HUES48 (cell line): ENCODE measurements at regions not wholly inside any gene's neighbourhood (a gene's known extent, or its start where the extent isn't known, plus 50 kb on each side); places are given as distances from the start of the nearest gene placed in this dataset.
"Not testable (repeated sequence)": the region's sequence is repeated elsewhere in the genome, so short reads cannot be mapped to it uniquely, and the experiment has no call there.

Source experiments
- H3K27ac ChIP-seq: one replicate; pipeline ENCODE4 v1.7.0; 2013; ENCODE audit warnings: low read depth, low read length, inconsistent platforms
- H3K27me3 ChIP-seq: 2 replicates; pipeline ENCODE4 v1.6.1; 2013; ENCODE audit warnings: mild to moderate bottlenecking, low read length; ENCODE audit not compliant: control insufficient read depth, insufficient read depth
- H3K36me3 ChIP-seq: 2 replicates; pipeline ENCODE4 v1.6.1; 2013; ENCODE audit warnings: low read length; ENCODE audit not compliant: control insufficient read depth, insufficient read depth
- H3K4me1 ChIP-seq: 2 replicates; pipeline ENCODE4 v1.6.1; 2013; ENCODE audit warnings: mild to moderate bottlenecking, low read length; ENCODE audit not compliant: control insufficient read depth, insufficient read depth
- H3K4me3 ChIP-seq: 2 replicates; pipeline ENCODE4 v1.5.1; 2013; ENCODE audit warnings: mild to moderate bottlenecking, low read depth, low read length
- H3K9ac ChIP-seq: 2 replicates; pipeline ENCODE4 v1.6.1; 2013; ENCODE audit warnings: mild to moderate bottlenecking, low read depth, low read length, moderate library complexity
- H3K9me3 ChIP-seq: 2 replicates; pipeline ENCODE4 v1.6.1; 2013; ENCODE audit warnings: low read length; ENCODE audit not compliant: control insufficient read depth, insufficient read depth

- no peaks in the 10 kb centered on the region for H3K4me1 ChIP-seq
- no peak overlapping the region for H3K9ac ChIP-seq
- no peaks in the 10 kb centered on the region for H3K9me3 ChIP-seq
- no peak overlapping the region for H3K27ac ChIP-seq
- no peak overlapping the region for H3K4me3 ChIP-seq
- H3K27me3 ChIP-seq, result no peaks in the 10 kb centered on the region
- no peaks in the 10 kb centered on the region for H3K36me3 ChIP-seq
Observed at GRCh38 chr11:134957540-134958335, 545.7 kb upstream of the B3GAT1 start.

- no peak overlapping the region for H3K9ac ChIP-seq
- no peaks in the 10 kb centered on the region for H3K36me3 ChIP-seq
- no peaks in the 10 kb centered on the region for H3K27me3 ChIP-seq
- peaks cover 3% of the 10 kb centered on the region; the same call in 1 of the 2 replicates for H3K4me1 ChIP-seq
- H3K27ac ChIP-seq, result no peak overlapping the region
- no peaks in the 10 kb centered on the region for H3K9me3 ChIP-seq
- no peak overlapping the region for H3K4me3 ChIP-seq
Observed at GRCh38 chr11:134956450-134957210, 544.6 kb upstream of the B3GAT1 start.

GRCh38 chr11:134955970-134956369, 543.9 kb upstream of the B3GAT1 start:
- H3K27me3 ChIP-seq, H3K36me3 ChIP-seq, H3K4me3 ChIP-seq, H3K27ac ChIP-seq, H3K4me1 ChIP-seq, H3K9me3 ChIP-seq, H3K9ac ChIP-seq: not testable (repeated sequence)

- Histone ChIP-seq H3K36me3 (no peaks in the 10 kb centered on the region), H3K9ac (no peak overlapping the region), H3K4me1 (peaks cover 12% of the 10 kb centered on the region), H3K4me3 (no peak overlapping the region), H3K9me3 (no peaks in the 10 kb centered on the region), H3K27me3 (no peaks in the 10 kb centered on the region), H3K27ac (no peak overlapping the region)
Observed at GRCh38 chr11:134955281-134955680, 543.2 kb upstream of the B3GAT1 start.

GRCh38 chr11:134954456-134954855, 542.4 kb upstream of the B3GAT1 start:
- H3K4me3 ChIP-seq, H3K9me3 ChIP-seq, H3K27ac ChIP-seq, H3K27me3 ChIP-seq, H3K36me3 ChIP-seq, H3K9ac ChIP-seq: not testable (repeated sequence)
- peaks cover 12% of the 10 kb centered on the region for H3K4me1 ChIP-seq

- H3K36me3 ChIP-seq, H3K9me3 ChIP-seq, H3K27ac ChIP-seq, H3K4me3 ChIP-seq, H3K27me3 ChIP-seq, H3K9ac ChIP-seq: not testable (repeated sequence)
- H3K4me1 ChIP-seq, result peaks cover 12% of the 10 kb centered on the region
Observed at GRCh38 chr11:134953417-134953970, 541.5 kb upstream of the B3GAT1 start.

GRCh38 chr11:134951305-134951700, 539.3 kb upstream of the B3GAT1 start:
- Histone ChIP-seq H3K27me3 (no peaks in the 10 kb centered on the region), H3K9ac (no peak overlapping the region), H3K4me1 (peaks cover 12% of the 10 kb centered on the region), H3K9me3 (no peaks in the 10 kb centered on the region), H3K36me3 (no peaks in the 10 kb centered on the region), H3K4me3 (no peak overlapping the region), H3K27ac (no peak overlapping the region)

GRCh38 chr11:134950692-134951304, 538.8 kb upstream of the B3GAT1 start:
- Histone ChIP-seq H3K27me3 (no peaks in the 10 kb centered on the region; the same call in 1 of the 2 replicates), H3K9ac (no peak overlapping the region), H3K9me3 (no peaks in the 10 kb centered on the region), H3K4me3 (no peak overlapping the region), H3K36me3 (no peaks in the 10 kb centered on the region), H3K4me1 (peaks cover 12% of the 10 kb centered on the region), H3K27ac (peak overlapping the region; percentile 32)

GRCh38 chr11:134949121-134950090, 537.4 kb upstream of the B3GAT1 start:
- Histone ChIP-seq H3K36me3 (no peaks in the 10 kb centered on the region), H3K27me3 (no peaks in the 10 kb centered on the region; the same call in 1 of the 2 replicates), H3K9me3 (no peaks in the 10 kb centered on the region), H3K9ac (no peak overlapping the region), H3K27ac (no peak overlapping the region), H3K4me3 (no peak overlapping the region), H3K4me1 (peaks cover 12% of the 10 kb centered on the region)

- Histone ChIP-seq H3K4me1 (peaks cover 18% of the 10 kb centered on the region), H3K9ac (no peak overlapping the region), H3K9me3 (no peaks in the 10 kb centered on the region), H3K27me3 (no peaks in the 10 kb centered on the region; the same call in 1 of the 2 replicates), H3K27ac (no peak overlapping the region), H3K4me3 (no peak overlapping the region), H3K36me3 (no peaks in the 10 kb centered on the region)
Observed at GRCh38 chr11:134947556-134947955, 535.5 kb upstream of the B3GAT1 start.
